ENCODE measurements at regions not wholly inside any gene's neighbourhood (a gene's known extent, or its start where the extent isn't known, plus 50 kb on each side); places are given as distances from the start of the nearest gene placed in this dataset.

- TF ChIP-seq CSRNP3 (CRISPR knock-in tag; IDR thresholded peaks at IDR 0.05) (no peak), PATZ1 (CRISPR knock-in tag; IDR thresholded peaks at IDR 0.05; ENCODE audit: borderline replicate concordance) (no peak), ZFP30 (CRISPR knock-in tag; IDR thresholded peaks at IDR 0.05) (no peak), CSDC2 (CRISPR knock-in tag; IDR thresholded peaks at IDR 0.05) (no peak), ISL1 (CRISPR knock-in tag; IDR thresholded peaks at IDR 0.05) (no peak), RARB (CRISPR knock-in tag; IDR thresholded peaks at IDR 0.05) (no peak)
- TF ChIP-seq, protein P1, sequence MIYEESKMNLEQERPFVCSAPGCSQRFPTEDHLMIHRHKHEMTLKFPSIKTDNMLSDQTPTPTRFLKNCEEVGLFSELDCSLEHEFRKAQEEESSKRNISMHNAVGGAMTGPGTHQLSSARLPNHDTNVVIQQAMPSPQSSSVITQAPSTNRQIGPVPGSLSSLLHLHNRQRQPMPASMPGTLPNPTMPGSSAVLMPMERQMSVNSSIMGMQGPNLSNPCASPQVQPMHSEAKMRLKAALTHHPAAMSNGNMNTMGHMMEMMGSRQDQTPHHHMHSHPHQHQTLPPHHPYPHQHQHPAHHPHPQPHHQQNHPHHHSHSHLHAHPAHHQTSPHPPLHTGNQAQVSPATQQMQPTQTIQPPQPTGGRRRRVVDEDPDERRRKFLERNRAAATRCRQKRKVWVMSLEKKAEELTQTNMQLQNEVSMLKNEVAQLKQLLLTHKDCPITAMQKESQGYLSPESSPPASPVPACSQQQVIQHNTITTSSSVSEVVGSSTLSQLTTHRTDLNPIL (CRISPR knock-in tag; IDR thresholded peaks at IDR 0.05; ENCODE audit: low read depth) = no peak
Observed at GRCh38 chr6:14549304-14549770, 431.8 kb downstream of the CD83 start.
